ENCODE measurements at regions not wholly inside any gene's neighbourhood (a gene's known extent, or its start where the extent isn't known, plus 50 kb on each side); places are given as distances from the start of the nearest gene placed in this dataset.

DNA sequence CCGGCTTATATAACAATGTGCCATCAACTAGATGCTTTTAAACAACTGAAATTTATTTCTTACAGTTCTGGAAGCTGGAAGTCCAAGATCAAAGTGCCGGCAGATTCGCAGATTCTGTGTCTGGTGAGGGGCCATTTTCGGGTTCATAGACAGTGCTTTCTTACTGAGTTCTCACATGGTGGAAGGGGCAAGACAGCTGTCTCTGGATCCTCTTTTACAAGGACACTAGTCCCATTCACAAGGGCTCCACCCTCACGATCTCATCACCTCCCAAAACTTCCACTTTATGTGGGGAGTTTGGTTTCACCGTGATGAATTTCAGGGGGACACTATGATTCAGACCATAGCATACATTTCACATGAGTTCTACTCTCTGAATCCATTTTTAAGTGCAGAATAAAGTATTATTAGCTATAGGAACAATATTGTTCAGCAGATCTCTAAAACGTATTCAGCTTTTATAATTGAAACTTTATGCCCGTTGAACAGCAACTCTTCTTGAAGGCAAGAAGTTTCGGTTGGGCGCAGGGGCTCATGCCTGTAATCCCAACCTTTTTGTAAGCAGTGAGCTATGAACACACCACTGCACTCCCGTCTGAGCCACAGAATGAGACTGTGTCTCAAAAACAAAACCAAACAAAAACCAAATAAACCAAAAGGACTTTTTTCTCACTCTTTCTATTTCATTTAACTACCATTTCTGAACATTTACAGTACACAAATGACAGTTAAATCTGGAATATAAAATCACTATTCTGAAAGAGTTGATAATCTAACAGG is 502.8 kb downstream of the CMPK2 start:
- no peaks in the 10 kb centered on the region for H3K9me3 ChIP-seq
- TF ChIP-seq, protein P1, sequence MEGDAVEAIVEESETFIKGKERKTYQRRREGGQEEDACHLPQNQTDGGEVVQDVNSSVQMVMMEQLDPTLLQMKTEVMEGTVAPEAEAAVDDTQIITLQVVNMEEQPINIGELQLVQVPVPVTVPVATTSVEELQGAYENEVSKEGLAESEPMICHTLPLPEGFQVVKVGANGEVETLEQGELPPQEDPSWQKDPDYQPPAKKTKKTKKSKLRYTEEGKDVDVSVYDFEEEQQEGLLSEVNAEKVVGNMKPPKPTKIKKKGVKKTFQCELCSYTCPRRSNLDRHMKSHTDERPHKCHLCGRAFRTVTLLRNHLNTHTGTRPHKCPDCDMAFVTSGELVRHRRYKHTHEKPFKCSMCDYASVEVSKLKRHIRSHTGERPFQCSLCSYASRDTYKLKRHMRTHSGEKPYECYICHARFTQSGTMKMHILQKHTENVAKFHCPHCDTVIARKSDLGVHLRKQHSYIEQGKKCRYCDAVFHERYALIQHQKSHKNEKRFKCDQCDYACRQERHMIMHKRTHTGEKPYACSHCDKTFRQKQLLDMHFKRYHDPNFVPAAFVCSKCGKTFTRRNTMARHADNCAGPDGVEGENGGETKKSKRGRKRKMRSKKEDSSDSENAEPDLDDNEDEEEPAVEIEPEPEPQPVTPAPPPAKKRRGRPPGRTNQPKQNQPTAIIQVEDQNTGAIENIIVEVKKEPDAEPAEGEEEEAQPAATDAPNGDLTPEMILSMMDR (IDR thresholded peaks at IDR 0.05): no peak
- no peaks in the 10 kb centered on the region for H3K27me3 ChIP-seq
- no peak overlapping the region for H3K27ac ChIP-seq
- H3K4me1 ChIP-seq: no peaks in the 10 kb centered on the region
- DNase-seq (ENCODE audit: low spot score): no peak
- no peak overlapping the region for H3K4me3 ChIP-seq
- no peaks in the 10 kb centered on the region for H3K36me3 ChIP-seq

- TF ChIP-seq, protein P1 (IDR thresholded peaks at IDR 0.05): no peak
- no peaks in the 10 kb centered on the region for H3K9me3 ChIP-seq
- no peak for DNase-seq (ENCODE audit: low spot score)
- no peaks in the 10 kb centered on the region for H3K4me1 ChIP-seq
- no peak overlapping the region for H3K27ac ChIP-seq
- no peak overlapping the region for H3K4me3 ChIP-seq
- no peaks in the 10 kb centered on the region for H3K36me3 ChIP-seq
- no peaks in the 10 kb centered on the region for H3K27me3 ChIP-seq
Observed at GRCh38 chr2:6368281-6368680, 497.4 kb downstream of the CMPK2 start.

- H3K4me1 ChIP-seq: no peaks in the 10 kb centered on the region
- no peaks in the 10 kb centered on the region for H3K9me3 ChIP-seq
- TF ChIP-seq, protein P1 (IDR thresholded peaks at IDR 0.05): no peak
- no peak overlapping the region for H3K27ac ChIP-seq
- no peaks in the 10 kb centered on the region for H3K36me3 ChIP-seq
- no peak for DNase-seq (ENCODE audit: low spot score)
- H3K4me3 ChIP-seq: no peak overlapping the region
- no peaks in the 10 kb centered on the region for H3K27me3 ChIP-seq
Observed at GRCh38 chr2:6369266-6369665, 496.4 kb downstream of the CMPK2 start.

DNA sequence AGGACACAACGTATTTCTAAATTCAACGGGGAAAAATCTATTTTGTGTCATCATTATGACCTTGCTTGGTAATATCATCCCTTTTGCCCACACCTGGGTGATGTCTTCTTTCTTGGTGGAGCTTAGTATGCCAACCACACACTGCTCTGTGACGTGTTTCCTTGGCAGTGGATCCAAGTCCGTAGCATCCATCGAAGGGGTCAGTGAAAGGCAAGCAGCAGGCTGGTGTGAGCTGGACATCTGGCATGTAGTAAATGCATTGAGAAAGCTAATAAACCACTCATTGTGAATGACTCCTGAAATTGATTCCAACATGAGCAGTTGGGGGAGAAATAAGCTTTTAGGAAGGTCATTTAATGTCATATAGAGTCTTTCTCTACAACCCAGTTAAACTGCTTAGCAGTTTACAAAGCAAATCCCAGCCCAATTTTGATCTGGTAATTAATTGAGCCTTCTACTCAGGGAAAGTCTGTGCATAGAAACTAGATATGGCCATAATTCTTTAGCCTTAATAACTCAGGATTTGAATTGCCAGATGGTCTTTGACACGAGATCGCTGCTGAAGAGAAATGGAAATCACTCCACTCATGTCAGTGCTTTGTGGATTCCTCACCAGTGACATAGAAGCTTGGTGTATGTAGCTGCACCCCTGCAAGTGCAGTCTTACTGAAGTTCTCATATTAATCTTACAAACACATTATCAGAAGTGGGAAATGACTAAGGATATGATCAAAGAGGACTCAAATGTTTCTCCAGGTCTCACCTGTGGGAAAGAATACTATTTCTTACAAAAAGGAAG is 494.8 kb downstream of the CMPK2 start:
- no peaks in the 10 kb centered on the region for H3K9me3 ChIP-seq

GRCh38 chr2:6372317-6372901 is 493.3 kb downstream of the CMPK2 start:
- Histone ChIP-seq H3K4me3 (no peak overlapping the region), H3K4me1 (no peaks in the 10 kb centered on the region), H3K36me3 (no peaks in the 10 kb centered on the region), H3K9me3 (no peaks in the 10 kb centered on the region), H3K27ac (no peak overlapping the region), H3K27me3 (no peaks in the 10 kb centered on the region)
- no peak for DNase-seq (ENCODE audit: low spot score)
- TF ChIP-seq, protein P1 (IDR thresholded peaks at IDR 0.05): no peak

More for the DNA sequence above, 494.8 kb downstream of the CMPK2 start:
- no peak for DNase-seq (ENCODE audit: low spot score)
- TF ChIP-seq, protein P1 (IDR thresholded peaks at IDR 0.05): no peak
- Histone ChIP-seq H3K27me3 (no peaks in the 10 kb centered on the region), H3K4me3 (no peak overlapping the region), H3K27ac (no peak overlapping the region), H3K4me1 (no peaks in the 10 kb centered on the region), H3K36me3 (no peaks in the 10 kb centered on the region)

Measured in right atrium auricular region (tissue), 2 donors.